ENCODE measurements at regions not wholly inside any gene's neighbourhood (a gene's known extent, or its start where the extent isn't known, plus 50 kb on each side); places are given as distances from the start of the nearest gene placed in this dataset.
"Not testable (repeated sequence)": the region's sequence is repeated elsewhere in the genome, so short reads cannot be mapped to it uniquely, and the experiment has no call there.

GRCh38 chr4:177494791-177495190, 52.6 kb upstream of the AGA start:
- WGBS: 61% methylated on average over 2 of the region's 2 CpGs
- intact Hi-C loops (cut with DNase I): no loop called here
- ATAC-seq (no peak), DNase-seq (no peak)
- H3K4me1 ChIP-seq (ENCODE audit: control insufficient read depth, insufficient read depth, low read length): no peaks in the 10 kb centered on the region
- no peak overlapping the region for H3K27ac ChIP-seq (ENCODE audit: low read length)
- H3K9me3 ChIP-seq (ENCODE audit: control insufficient read depth, low read length): no peaks in the 10 kb centered on the region
- no peak overlapping the region for H3K4me3 ChIP-seq (ENCODE audit: low read length)
- no peaks in the 10 kb centered on the region for H3K27me3 ChIP-seq (ENCODE audit: control insufficient read depth, insufficient read depth)

DNA sequence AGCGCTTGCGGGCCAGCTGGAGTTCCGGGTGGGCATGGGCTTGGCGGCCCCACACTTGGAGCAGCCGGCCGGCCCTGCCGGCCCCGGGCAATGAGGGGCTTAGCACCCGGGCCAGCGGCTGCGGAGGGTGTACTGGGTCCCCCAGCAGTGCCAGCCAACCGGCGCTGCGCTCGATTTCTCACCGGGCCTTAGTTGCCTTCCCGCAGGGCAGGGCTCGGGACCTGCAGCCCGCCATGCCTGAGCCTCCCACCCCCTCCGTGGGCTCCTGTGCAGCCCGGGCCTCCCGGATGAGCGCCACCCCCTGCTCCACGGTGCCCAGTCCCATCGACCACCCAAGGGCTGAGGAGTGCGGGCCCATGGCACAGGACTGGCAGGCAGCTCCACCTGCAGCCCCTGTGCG, 53.4 kb upstream of the AGA start:
- ATAC-seq; intact Hi-C loops (cut with DNase I); H3K4me3 ChIP-seq (ENCODE audit: low read length); H3K27me3 ChIP-seq (ENCODE audit: control insufficient read depth, insufficient read depth); H3K4me1 ChIP-seq (ENCODE audit: control insufficient read depth, insufficient read depth, low read length); H3K27ac ChIP-seq (ENCODE audit: low read length); H3K9me3 ChIP-seq (ENCODE audit: control insufficient read depth, low read length); DNase-seq: not testable (repeated sequence)
- 96% methylated on average over 27 of the region's 27 CpGs for WGBS

- Histone ChIP-seq H3K27ac (ENCODE audit: low read length) (no peak overlapping the region), H3K4me3 (ENCODE audit: low read length) (no peak overlapping the region), H3K9me3 (ENCODE audit: control insufficient read depth, low read length) (no peaks in the 10 kb centered on the region), H3K4me1 (ENCODE audit: control insufficient read depth, insufficient read depth, low read length) (no peaks in the 10 kb centered on the region), H3K27me3 (ENCODE audit: control insufficient read depth, insufficient read depth) (no peaks in the 10 kb centered on the region)
- ATAC-seq (no peak), DNase-seq (no peak)
- 91% methylated on average over 14 of the region's 14 CpGs for WGBS
- intact Hi-C loops (cut with DNase I): no loop called here
These were observed 57.3 kb upstream of the AGA start for GRCh38 chr4:177499537-177499936.

DNA sequence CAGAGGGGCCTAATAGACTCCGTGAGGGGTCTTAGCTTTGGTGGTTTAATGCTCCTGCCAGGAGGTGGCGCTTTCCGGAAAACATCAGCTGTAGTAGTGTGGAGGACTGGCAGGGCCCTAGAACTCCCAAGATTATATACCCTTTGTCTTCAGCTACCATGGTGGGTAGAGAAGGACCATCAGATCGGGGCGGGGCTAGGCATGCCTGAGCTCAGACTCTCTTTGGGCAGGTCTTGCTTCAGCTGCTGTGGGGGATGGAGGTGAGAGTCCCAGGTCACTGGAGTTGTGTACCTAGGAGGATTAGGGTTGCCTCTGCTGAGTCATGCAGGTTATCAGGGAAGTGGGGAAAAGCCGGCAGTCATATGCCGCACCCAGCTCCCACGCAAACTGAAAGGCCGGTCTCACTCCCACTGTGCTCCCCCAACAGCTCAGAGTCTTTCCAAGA, 63.0 kb upstream of the AGA start:
- 93% methylated on average over 9 of the region's 9 CpGs for WGBS
- no peak overlapping the region for H3K27ac ChIP-seq (ENCODE audit: low read length)
- H3K27me3 ChIP-seq (ENCODE audit: control insufficient read depth, insufficient read depth): no peaks in the 10 kb centered on the region
- intact Hi-C loops (cut with DNase I): no loop called here
- ATAC-seq (no peak), DNase-seq (no peak)
- H3K9me3 ChIP-seq (ENCODE audit: control insufficient read depth, low read length): no peaks in the 10 kb centered on the region
- no peaks in the 10 kb centered on the region for H3K4me1 ChIP-seq (ENCODE audit: control insufficient read depth, insufficient read depth, low read length)
- H3K4me3 ChIP-seq (ENCODE audit: low read length): no peak overlapping the region

GRCh38 chr4:177508662-177509061, 66.4 kb upstream of the AGA start:
- H3K4me1 ChIP-seq (ENCODE audit: control insufficient read depth, insufficient read depth, low read length): no peaks in the 10 kb centered on the region
- 94% methylated on average over 6 of the region's 6 CpGs for WGBS
- DNase-seq (no peak), ATAC-seq (no peak)
- no peaks in the 10 kb centered on the region for H3K9me3 ChIP-seq (ENCODE audit: control insufficient read depth, low read length)
- H3K27ac ChIP-seq (ENCODE audit: low read length): no peak overlapping the region
- H3K4me3 ChIP-seq (ENCODE audit: low read length): no peak overlapping the region
- intact Hi-C loops (cut with DNase I): no loop called here
- H3K27me3 ChIP-seq (ENCODE audit: control insufficient read depth, insufficient read depth): no peaks in the 10 kb centered on the region

DNA sequence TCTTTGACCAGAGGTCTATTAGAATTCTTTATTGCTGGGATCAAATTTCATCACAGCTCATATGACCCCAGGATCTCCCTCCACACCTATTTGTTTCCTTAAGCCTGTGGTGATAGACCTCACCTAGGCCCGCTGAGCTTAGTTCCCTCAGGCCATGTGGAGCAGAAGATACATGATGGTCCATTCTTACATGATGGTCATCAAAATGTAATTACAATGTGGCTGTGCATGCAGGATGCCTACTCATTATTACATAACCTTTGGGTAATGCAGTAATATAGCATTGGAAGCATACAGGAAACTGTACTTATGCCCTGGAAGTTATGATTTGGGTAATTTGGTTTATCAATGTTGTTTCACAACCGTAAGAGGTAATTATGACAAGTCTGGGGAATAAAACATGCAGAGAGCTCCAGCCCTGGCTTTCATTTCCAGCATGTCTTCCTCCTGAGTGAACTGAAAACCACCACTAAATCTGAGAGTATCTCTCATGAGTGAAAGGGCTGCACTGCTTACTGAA, 67.0 kb upstream of the AGA start:
- no peak overlapping the region for H3K4me3 ChIP-seq (ENCODE audit: low read length)
- DNase-seq (no peak), ATAC-seq (no peak)
- H3K9me3 ChIP-seq (ENCODE audit: control insufficient read depth, low read length): no peaks in the 10 kb centered on the region
- no peak overlapping the region for H3K27ac ChIP-seq (ENCODE audit: low read length)
- intact Hi-C loops (cut with DNase I): no loop called here
- H3K27me3 ChIP-seq (ENCODE audit: control insufficient read depth, insufficient read depth): no peaks in the 10 kb centered on the region
- WGBS: 70% methylated on average over 2 of the region's 2 CpGs
- no peaks in the 10 kb centered on the region for H3K4me1 ChIP-seq (ENCODE audit: control insufficient read depth, insufficient read depth, low read length)

DNA sequence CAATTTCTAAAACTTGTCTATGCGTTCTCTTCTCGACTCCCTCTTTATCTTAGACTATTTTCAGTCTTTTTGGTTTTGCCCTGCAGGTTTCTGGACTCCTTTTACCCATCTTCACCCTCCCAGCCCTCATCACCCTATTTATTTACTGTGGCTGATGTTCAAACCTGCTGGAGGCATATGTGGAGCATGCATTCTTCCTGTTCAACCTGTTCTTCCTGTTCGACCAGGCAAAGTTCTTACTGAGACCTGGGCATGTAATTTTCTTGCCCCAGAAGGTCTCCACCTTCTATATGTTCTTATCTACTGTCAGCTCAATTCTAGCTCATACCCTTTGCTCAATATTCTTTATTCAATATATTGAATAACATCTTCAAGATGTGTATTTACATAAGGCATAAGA, 69.4 kb upstream of the AGA start:
- Histone ChIP-seq H3K9me3 (ENCODE audit: control insufficient read depth, low read length) (no peaks in the 10 kb centered on the region), H3K4me1 (ENCODE audit: control insufficient read depth, insufficient read depth, low read length) (no peaks in the 10 kb centered on the region), H3K4me3 (ENCODE audit: low read length) (no peak overlapping the region), H3K27ac (ENCODE audit: low read length) (no peak overlapping the region), H3K27me3 (ENCODE audit: control insufficient read depth, insufficient read depth) (no peaks in the 10 kb centered on the region)
- intact Hi-C loops (cut with DNase I): no loop called here
- 88% methylated on average over 3 of the region's 3 CpGs for WGBS
- ATAC-seq: no peak
- DNase-seq: no peak

- Histone ChIP-seq H3K4me1 (ENCODE audit: control insufficient read depth, insufficient read depth, low read length) (no peaks in the 10 kb centered on the region), H3K4me3 (ENCODE audit: low read length) (no peak overlapping the region), H3K27me3 (ENCODE audit: control insufficient read depth, insufficient read depth) (no peaks in the 10 kb centered on the region), H3K9me3 (ENCODE audit: control insufficient read depth, low read length) (no peaks in the 10 kb centered on the region), H3K27ac (ENCODE audit: low read length) (no peak overlapping the region)
- intact Hi-C loops (cut with DNase I): no loop called here
- no peak for ATAC-seq
- DNase-seq: no peak
These were observed 70.4 kb upstream of the AGA start for GRCh38 chr4:177512646-177513045.

GRCh38 chr4:177517862-177518261, 75.6 kb upstream of the AGA start:
- DNase-seq: no peak
- Histone ChIP-seq H3K4me1 (ENCODE audit: control insufficient read depth, insufficient read depth, low read length) (no peaks in the 10 kb centered on the region), H3K27ac (ENCODE audit: low read length) (no peak overlapping the region), H3K9me3 (ENCODE audit: control insufficient read depth, low read length) (no peaks in the 10 kb centered on the region), H3K4me3 (ENCODE audit: low read length) (no peak overlapping the region), H3K27me3 (ENCODE audit: control insufficient read depth, insufficient read depth) (no peaks in the 10 kb centered on the region)
- no peak for ATAC-seq
- intact Hi-C loops (cut with DNase I): no loop called here
- WGBS: 90% methylated on average over 2 of the region's 2 CpGs

GRCh38 chr4:177519481-177520260, 77.4 kb upstream of the AGA start:
- Histone ChIP-seq H3K4me1 (ENCODE audit: control insufficient read depth, insufficient read depth, low read length) (no peaks in the 10 kb centered on the region), H3K9me3 (ENCODE audit: control insufficient read depth, low read length) (no peaks in the 10 kb centered on the region), H3K27ac (ENCODE audit: low read length) (no peak overlapping the region), H3K27me3 (ENCODE audit: control insufficient read depth, insufficient read depth) (no peaks in the 10 kb centered on the region), H3K4me3 (ENCODE audit: low read length) (no peak overlapping the region)
- WGBS: 88% methylated on average over 7 of the region's 7 CpGs
- DNase-seq (no peak), ATAC-seq (no peak)
- intact Hi-C loops (cut with DNase I): no loop called here

- Histone ChIP-seq H3K4me3 (ENCODE audit: low read length) (no peak overlapping the region), H3K27ac (ENCODE audit: low read length) (no peak overlapping the region), H3K9me3 (ENCODE audit: control insufficient read depth, low read length) (no peaks in the 10 kb centered on the region), H3K4me1 (ENCODE audit: control insufficient read depth, insufficient read depth, low read length) (no peaks in the 10 kb centered on the region), H3K27me3 (ENCODE audit: control insufficient read depth, insufficient read depth) (no peaks in the 10 kb centered on the region)
- ATAC-seq (no peak), DNase-seq (no peak)
- intact Hi-C loops (cut with DNase I): no loop called here
- 83% methylated on average over 5 of the region's 5 CpGs for WGBS
These were observed 86.4 kb upstream of the AGA start for GRCh38 chr4:177528620-177529019.

- no peaks in the 10 kb centered on the region for H3K27me3 ChIP-seq (ENCODE audit: control insufficient read depth, insufficient read depth)
- no peaks in the 10 kb centered on the region for H3K9me3 ChIP-seq (ENCODE audit: control insufficient read depth, low read length)
- no peaks in the 10 kb centered on the region for H3K4me1 ChIP-seq (ENCODE audit: control insufficient read depth, insufficient read depth, low read length)
- H3K4me3 ChIP-seq (ENCODE audit: low read length): no peak overlapping the region
- WGBS: 77% methylated on average over 1 of the region's 1 CpG
- no peak for ATAC-seq
- H3K27ac ChIP-seq (ENCODE audit: low read length): no peak overlapping the region
- intact Hi-C loops (cut with DNase I): no loop called here
- DNase-seq: no peak
These were observed 88.3 kb upstream of the AGA start for GRCh38 chr4:177530561-177530960.
